A673 (cell line): ENCODE measurements at regions not wholly inside any gene's neighbourhood (a gene's known extent, or its start where the extent isn't known, plus 50 kb on each side); places are given as distances from the start of the nearest gene placed in this dataset.
A peak's percentile ranks its signal among the peaks of the same experiment; 100 is the strongest.

ENCODE experiments used
- EZH2 ChIP-seq: fragments of 200-600 bp; sonication (generic); IDR thresholded peaks from 2 replicates; pipeline ENCODE4 v1.6.1; 2017; ENCODE audit warnings: borderline replicate concordance, low read depth, mild to moderate bottlenecking, mixed read lengths, antibody characterized with exemption, low read length; ENCODE audit not compliant: poor library complexity, severe bottlenecking
- TF ChIP-seq, protein P1 (sequence below): fragments of 300-800, 200-600 bp; sonication (generic); conservative IDR thresholded peaks from 2 replicates; pipeline ENCODE4 v1.5.1; 2017; ENCODE audit warnings: low read depth, mild to moderate bottlenecking, antibody characterized with exemption, low read length, moderate library complexity, mixed read lengths

DNA sequence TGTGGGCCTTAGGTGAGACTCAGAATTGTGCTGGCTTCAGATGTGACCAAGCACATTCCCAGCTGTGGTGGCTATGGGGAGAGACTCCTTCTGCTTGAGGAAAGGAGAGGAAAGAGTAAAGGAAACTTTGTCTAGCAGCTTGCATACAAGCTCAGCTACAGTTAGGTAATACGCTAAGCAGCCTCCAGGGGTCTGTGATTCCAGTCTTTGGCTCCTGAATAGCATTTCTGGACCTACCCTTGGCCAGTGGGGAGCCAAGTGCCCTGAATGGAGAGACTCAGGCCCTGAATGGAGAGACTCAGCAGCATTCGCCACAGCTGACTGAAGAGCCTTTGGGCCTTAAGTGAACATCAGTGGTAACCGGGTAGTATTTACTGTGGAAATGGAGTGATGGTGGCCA, 227.4 kb upstream of the CDH7 start:
- TF ChIP-seq, protein P1, sequence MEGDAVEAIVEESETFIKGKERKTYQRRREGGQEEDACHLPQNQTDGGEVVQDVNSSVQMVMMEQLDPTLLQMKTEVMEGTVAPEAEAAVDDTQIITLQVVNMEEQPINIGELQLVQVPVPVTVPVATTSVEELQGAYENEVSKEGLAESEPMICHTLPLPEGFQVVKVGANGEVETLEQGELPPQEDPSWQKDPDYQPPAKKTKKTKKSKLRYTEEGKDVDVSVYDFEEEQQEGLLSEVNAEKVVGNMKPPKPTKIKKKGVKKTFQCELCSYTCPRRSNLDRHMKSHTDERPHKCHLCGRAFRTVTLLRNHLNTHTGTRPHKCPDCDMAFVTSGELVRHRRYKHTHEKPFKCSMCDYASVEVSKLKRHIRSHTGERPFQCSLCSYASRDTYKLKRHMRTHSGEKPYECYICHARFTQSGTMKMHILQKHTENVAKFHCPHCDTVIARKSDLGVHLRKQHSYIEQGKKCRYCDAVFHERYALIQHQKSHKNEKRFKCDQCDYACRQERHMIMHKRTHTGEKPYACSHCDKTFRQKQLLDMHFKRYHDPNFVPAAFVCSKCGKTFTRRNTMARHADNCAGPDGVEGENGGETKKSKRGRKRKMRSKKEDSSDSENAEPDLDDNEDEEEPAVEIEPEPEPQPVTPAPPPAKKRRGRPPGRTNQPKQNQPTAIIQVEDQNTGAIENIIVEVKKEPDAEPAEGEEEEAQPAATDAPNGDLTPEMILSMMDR, result 0 out of 2 replicates have a peak, but pooled peaks have one; percentile 16
- TF ChIP-seq EZH2, result no peak
